ENCODE measurements at regions not wholly inside any gene's neighbourhood (a gene's known extent, or its start where the extent isn't known, plus 50 kb on each side); places are given as distances from the start of the nearest gene placed in this dataset.

- TF ChIP-seq CTCF (IDR thresholded peaks at IDR 0.05; ENCODE audit: insufficient read depth, low read length): no peak
- no peak for TF ChIP-seq POLR2AphosphoS5 (IDR thresholded peaks at IDR 0.05; ENCODE audit: low read depth)
- TF ChIP-seq SPI1 (IDR thresholded peaks at IDR 0.05; ENCODE audit: borderline replicate concordance, low read depth): no peak
Measured at GRCh38 chr2:49369650-49370049, 215.3 kb upstream of the FSHR start.
